ENCODE measurements at regions not wholly inside any gene's neighbourhood (a gene's known extent, or its start where the extent isn't known, plus 50 kb on each side); places are given as distances from the start of the nearest gene placed in this dataset.

DNA sequence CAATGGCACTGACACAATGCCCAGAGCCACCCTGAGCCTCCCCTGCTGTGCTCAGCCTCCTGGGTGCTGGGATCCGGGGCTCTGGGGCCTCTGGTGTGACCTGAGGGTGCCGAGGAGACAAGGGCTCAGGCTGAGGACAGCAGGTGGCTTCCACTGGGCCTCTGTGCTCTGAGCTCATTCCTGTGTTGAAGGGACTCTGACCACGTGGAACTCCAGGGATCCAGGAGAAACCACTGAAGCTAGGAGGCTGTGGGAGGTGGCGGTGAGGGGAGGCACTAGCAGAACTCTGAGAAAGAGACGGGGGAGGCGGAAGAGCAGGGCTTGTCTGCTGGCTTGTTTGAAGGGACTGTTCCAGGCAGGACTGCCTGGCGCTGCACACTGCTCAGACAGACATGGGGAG, 318.7 kb upstream of the IRX1 start:
- DNase-seq (ENCODE audit: insufficient read length, low spot score) (no peak), FAIRE-seq (no peak)
- TF ChIP-seq, protein P1, sequence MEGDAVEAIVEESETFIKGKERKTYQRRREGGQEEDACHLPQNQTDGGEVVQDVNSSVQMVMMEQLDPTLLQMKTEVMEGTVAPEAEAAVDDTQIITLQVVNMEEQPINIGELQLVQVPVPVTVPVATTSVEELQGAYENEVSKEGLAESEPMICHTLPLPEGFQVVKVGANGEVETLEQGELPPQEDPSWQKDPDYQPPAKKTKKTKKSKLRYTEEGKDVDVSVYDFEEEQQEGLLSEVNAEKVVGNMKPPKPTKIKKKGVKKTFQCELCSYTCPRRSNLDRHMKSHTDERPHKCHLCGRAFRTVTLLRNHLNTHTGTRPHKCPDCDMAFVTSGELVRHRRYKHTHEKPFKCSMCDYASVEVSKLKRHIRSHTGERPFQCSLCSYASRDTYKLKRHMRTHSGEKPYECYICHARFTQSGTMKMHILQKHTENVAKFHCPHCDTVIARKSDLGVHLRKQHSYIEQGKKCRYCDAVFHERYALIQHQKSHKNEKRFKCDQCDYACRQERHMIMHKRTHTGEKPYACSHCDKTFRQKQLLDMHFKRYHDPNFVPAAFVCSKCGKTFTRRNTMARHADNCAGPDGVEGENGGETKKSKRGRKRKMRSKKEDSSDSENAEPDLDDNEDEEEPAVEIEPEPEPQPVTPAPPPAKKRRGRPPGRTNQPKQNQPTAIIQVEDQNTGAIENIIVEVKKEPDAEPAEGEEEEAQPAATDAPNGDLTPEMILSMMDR (IDR thresholded peaks at IDR 0.05; ENCODE audit: insufficient read depth, missing control alignments): no peak

DNA sequence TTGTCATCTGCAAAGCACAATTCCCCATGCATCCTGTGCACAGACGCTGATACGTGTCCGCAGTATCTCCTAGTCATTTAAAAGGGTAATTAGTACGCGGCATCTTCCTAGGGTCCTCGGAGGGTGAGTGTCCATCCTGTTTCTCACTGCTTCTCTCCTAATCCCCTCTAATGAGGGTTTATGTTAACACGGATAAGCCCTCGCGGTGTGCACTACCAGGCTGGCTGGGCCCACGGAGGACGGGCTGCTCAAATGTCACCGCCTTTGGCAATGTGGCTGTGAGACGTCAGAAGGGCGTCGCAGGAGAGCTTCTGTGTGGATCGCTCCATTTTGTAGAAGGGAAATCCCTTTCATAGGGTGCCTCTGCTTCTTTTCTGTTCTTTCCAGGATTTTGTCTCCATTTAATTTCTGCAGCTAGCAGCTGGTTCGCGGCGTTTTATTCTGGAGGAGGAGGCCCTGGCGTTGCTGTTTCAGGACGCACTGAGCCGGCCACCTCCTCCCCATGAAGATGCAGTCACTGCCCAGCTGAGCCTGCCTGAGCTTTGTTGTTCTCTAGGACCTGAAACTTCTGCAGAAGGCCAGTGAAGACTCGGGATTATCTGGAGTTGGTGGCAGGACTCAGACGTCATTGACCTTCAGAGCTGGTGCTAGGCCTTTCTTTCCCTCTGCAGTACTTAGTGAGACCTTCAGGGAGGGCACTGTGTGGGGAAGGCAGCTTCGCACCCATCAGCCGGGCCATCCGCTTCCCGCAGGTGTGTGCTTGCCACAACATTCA, 326.1 kb upstream of the IRX1 start:
- no peak for DNase-seq (ENCODE audit: insufficient read length, low spot score)
- TF ChIP-seq, protein P1 (IDR thresholded peaks at IDR 0.05; ENCODE audit: insufficient read depth, missing control alignments): no peak
- no peak for FAIRE-seq

DNA sequence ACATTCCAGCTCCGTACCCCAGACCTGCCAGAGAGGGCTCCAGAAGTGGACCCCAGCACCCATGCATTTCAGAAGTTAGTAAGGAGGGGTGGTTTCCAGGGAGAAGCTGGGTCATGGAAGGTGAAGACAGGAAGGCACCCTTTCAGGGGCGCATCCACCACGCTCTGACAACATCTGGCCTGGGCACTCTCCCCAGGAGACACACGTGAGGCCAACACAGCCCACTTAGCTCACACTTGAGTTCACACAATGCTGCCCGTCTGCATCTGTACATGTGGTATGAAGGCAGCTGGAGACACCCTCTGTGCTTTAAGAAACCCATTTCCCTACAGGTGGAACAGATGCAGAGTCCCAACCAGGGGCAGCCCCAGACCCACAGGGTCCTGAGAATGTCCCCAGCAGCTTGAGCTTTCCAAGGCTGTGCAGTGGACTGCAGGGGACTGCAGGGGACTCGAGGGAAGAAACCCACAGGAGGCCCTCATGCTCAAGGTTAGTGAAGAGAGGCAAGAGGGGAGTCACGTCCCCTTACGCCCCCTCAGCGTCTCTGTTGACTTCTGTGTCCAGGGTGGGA, 326.8 kb upstream of the IRX1 start:
- FAIRE-seq (no peak), DNase-seq (ENCODE audit: insufficient read length, low spot score) (no peak)
- TF ChIP-seq, protein P1 (IDR thresholded peaks at IDR 0.05; ENCODE audit: insufficient read depth, missing control alignments): no peak

DNA sequence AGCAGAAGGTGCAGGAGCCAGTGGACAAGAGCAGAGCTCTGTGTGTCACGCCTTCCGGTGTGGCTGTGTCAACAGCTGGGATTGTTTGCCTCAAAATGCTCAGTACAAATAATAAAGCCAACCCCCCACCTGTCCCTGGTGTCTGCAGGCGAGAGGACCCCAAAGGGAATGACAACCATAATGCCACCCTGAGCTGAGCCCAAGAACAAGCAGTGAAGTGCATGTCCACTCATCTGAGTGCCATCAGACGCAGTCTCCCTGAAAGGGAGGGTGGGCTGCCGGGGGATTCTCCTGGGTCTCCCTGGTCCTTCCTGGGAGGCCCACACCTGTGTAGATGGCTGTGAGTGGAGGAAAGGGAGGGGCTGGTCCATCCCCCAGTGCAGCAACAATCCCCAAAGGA, 328.8 kb upstream of the IRX1 start:
- no peak for DNase-seq (ENCODE audit: insufficient read length, low spot score)
- FAIRE-seq: no peak
- TF ChIP-seq, protein P1 (IDR thresholded peaks at IDR 0.05; ENCODE audit: insufficient read depth, missing control alignments): no peak

DNA sequence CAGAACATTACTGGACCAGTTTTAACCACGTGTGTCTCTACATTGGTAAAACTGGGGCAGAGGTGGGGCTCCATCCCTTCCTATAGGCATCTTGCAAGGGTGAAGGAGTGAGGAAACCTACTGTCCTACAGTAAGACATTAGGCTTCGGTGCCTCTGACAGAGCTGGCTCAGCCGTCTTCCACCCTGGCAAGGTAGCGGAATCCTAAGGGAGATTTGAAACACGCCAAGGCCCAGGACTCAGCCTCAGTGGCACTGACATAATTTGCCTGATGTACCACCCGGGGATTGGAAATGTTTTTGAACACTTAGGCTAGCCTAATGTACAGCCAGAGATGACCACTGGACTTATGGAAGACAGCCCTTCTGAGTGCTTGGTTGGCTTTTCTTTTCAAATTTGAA, 329.7 kb upstream of the IRX1 start:
- FAIRE-seq: no peak
- no peak for DNase-seq (ENCODE audit: insufficient read length, low spot score)
- TF ChIP-seq, protein P1 (IDR thresholded peaks at IDR 0.05; ENCODE audit: insufficient read depth, missing control alignments): no peak

DNA sequence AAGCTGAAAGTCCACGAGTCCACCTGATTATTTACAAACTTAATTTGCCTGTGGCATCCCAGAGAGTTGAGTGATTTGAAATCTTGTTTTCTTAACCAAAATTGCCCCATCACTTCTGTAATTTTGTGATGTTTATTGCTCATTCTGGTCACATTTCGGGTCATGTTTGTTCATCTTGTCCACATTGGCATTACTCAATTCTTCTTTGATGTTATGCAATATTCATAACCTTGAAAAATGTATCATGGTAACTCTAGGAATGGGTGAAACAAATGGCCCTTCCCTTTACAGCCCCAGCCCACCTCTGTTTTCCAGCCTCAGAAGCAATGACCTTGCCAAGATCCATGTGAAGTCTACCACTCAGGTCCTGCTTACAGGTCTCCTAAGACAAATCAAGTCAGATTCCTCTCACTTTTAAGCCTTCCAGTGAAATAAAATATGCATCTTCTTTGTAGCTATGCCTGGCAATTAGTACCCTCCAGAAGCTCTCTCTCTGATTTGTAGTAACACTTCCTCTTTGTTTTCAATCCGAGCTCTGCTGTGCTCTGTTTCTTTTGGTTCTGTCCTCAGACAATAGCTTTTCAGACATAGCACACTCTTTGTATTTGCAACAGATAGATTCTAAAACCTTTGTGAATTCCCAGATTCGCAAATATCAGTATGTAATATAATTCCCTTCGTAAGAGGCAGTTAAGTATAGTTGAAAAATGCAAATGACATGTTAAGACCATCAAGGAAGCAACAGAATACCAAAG, 330.3 kb upstream of the IRX1 start:
- FAIRE-seq (no peak), DNase-seq (ENCODE audit: insufficient read length, low spot score) (no peak)
- TF ChIP-seq, protein P1 (IDR thresholded peaks at IDR 0.05; ENCODE audit: insufficient read depth, missing control alignments): no peak
